ENCODE measurements at regions not wholly inside any gene's neighbourhood (a gene's known extent, or its start where the extent isn't known, plus 50 kb on each side); places are given as distances from the start of the nearest gene placed in this dataset.

GRCh38 chr6:163840880-163841279 lies 426.4 kb downstream of the QKI start:
- no peak overlapping the region for H3K4me3 ChIP-seq
- no peaks in the 10 kb centered on the region for H4K20me1 ChIP-seq (ENCODE audit: insufficient read depth, poor library complexity, severe bottlenecking)
- H3K9me3 ChIP-seq (ENCODE audit: low read depth) = no peaks in the 10 kb centered on the region
- H2AFZ ChIP-seq = no peak overlapping the region
- no peaks in the 10 kb centered on the region for H3K9me2 ChIP-seq (replicated peaks; ENCODE audit: insufficient read depth)
- no peaks in the 10 kb centered on the region for H3K27me3 ChIP-seq
- no peaks in the 10 kb centered on the region for H3K4me1 ChIP-seq (ENCODE audit: insufficient read depth)
- no peak overlapping the region for H3K4me2 ChIP-seq
- TF ChIP-seq EZH2 (IDR thresholded peaks at IDR 0.05; ENCODE audit: borderline replicate concordance) (no peak), EZH2phosphoT487 (IDR thresholded peaks at IDR 0.05; ENCODE audit: low read depth, severe bottlenecking, unreplicated experiment) (no peak), CTCF (IDR thresholded peaks at IDR 0.05; ENCODE audit: poor library complexity) (no peak)
- no peaks in the 10 kb centered on the region for H3K79me2 ChIP-seq
- H3K27ac ChIP-seq = no peak overlapping the region
- DNase-seq (ENCODE audit: low spot score) = no peak
- H3K36me3 ChIP-seq (replicated peaks; ENCODE audit: insufficient read depth, low read depth) = no peaks in the 10 kb centered on the region
- WGBS (ENCODE audit: low lambda C conversion rate, missing lambda C conversion rate) = 82% methylated on average over 3 of the region's 3 CpGs

GRCh38 chr6:163839296-163839695 lies 424.8 kb downstream of the QKI start:
- Histone ChIP-seq H2AFZ (no peak overlapping the region), H3K4me1 (ENCODE audit: insufficient read depth) (no peaks in the 10 kb centered on the region), H3K4me2 (no peak overlapping the region), H3K9me2 (replicated peaks; ENCODE audit: insufficient read depth) (no peaks in the 10 kb centered on the region), H3K9me3 (ENCODE audit: low read depth) (no peaks in the 10 kb centered on the region), H3K27me3 (no peaks in the 10 kb centered on the region), H3K27ac (no peak overlapping the region), H4K20me1 (ENCODE audit: insufficient read depth, poor library complexity, severe bottlenecking) (no peaks in the 10 kb centered on the region), H3K4me3 (no peak overlapping the region), H3K36me3 (replicated peaks; ENCODE audit: insufficient read depth, low read depth) (no peaks in the 10 kb centered on the region), H3K79me2 (no peaks in the 10 kb centered on the region)
- TF ChIP-seq EZH2phosphoT487 (IDR thresholded peaks at IDR 0.05; ENCODE audit: low read depth, severe bottlenecking, unreplicated experiment) (no peak), CTCF (IDR thresholded peaks at IDR 0.05; ENCODE audit: poor library complexity) (no peak), EZH2 (IDR thresholded peaks at IDR 0.05; ENCODE audit: borderline replicate concordance) (no peak)
- DNase-seq (ENCODE audit: low spot score) = no peak
- WGBS (ENCODE audit: low lambda C conversion rate, missing lambda C conversion rate) = 96% methylated on average over 5 of the region's 5 CpGs

- no peak for DNase-seq (ENCODE audit: low spot score)
- Histone ChIP-seq H3K4me1 (ENCODE audit: insufficient read depth) (no peaks in the 10 kb centered on the region), H3K36me3 (replicated peaks; ENCODE audit: insufficient read depth, low read depth) (no peaks in the 10 kb centered on the region), H4K20me1 (ENCODE audit: insufficient read depth, poor library complexity, severe bottlenecking) (no peaks in the 10 kb centered on the region), H3K79me2 (no peaks in the 10 kb centered on the region), H3K27me3 (no peaks in the 10 kb centered on the region), H3K9me2 (replicated peaks; ENCODE audit: insufficient read depth) (no peaks in the 10 kb centered on the region), H3K4me2 (peak overlapping the region; percentile 65), H3K27ac (no peak overlapping the region), H3K4me3 (no peak overlapping the region), H3K9me3 (ENCODE audit: low read depth) (no peaks in the 10 kb centered on the region), H2AFZ (no peak overlapping the region)
- 28% methylated on average over 17 of the region's 17 CpGs for WGBS (ENCODE audit: low lambda C conversion rate, missing lambda C conversion rate)
- TF ChIP-seq EZH2phosphoT487 (IDR thresholded peaks at IDR 0.05; ENCODE audit: low read depth, severe bottlenecking, unreplicated experiment) (no peak), CTCF (IDR thresholded peaks at IDR 0.05; ENCODE audit: poor library complexity) (no peak), EZH2 (IDR thresholded peaks at IDR 0.05; ENCODE audit: borderline replicate concordance) (no peak)
These were observed 423.3 kb downstream of the QKI start for GRCh38 chr6:163837691-163838431.
